Psoas muscle (tissue), 7 donors: ENCODE measurements at regions not wholly inside any gene's neighbourhood (a gene's known extent, or its start where the extent isn't known, plus 50 kb on each side); places are given as distances from the start of the nearest gene placed in this dataset.

Experiments used
- ATAC-seq, 4 donors: fragments of 200-7000 bp; cut with Tn5 transposase; one replicate each; pipeline ENCODE4 v1.9.1; 2020; ENCODE audit warnings: moderate library complexity in 3 of 4, mild to moderate bottlenecking in 2 of 4
- DNase-seq, 2 donors: peaks; one replicate each; pipeline ENCODE4 v3.0.0-alpha.2; 2020
- H3K27ac ChIP-seq: fragments of 200-600 bp; one replicate; pipeline ENCODE4 v1.8.0; 2022
- H3K27me3 ChIP-seq, 3 donors: fragments of 200-600 bp in 1 of 3; one replicate each; pipeline versions ENCODE4 v1.6.1 to v1.8.0; 2013 to 2022; ENCODE audit warnings: low read length in 2 of 3, mild to moderate bottlenecking in 2 of 3, moderate library complexity in 1 of 3; ENCODE audit not compliant: insufficient read depth in 3 of 3
- H3K36me3 ChIP-seq, 2 donors: fragments of 200-600 bp in 1 of 2; one replicate each; pipeline versions ENCODE4 v1.6.1 to v1.8.0; 2013 to 2022; ENCODE audit warnings: low read depth in 1 of 2, mild to moderate bottlenecking in 1 of 2, moderate library complexity in 1 of 2; ENCODE audit not compliant: insufficient read depth in 1 of 2
- H3K4me1 ChIP-seq: fragments of 200-600 bp; one replicate; pipeline ENCODE4 v1.8.0; 2022
- H3K4me3 ChIP-seq: fragments of 200-600 bp; one replicate; pipeline ENCODE4 v1.8.0; 2022; ENCODE audit warnings: mild to moderate bottlenecking
- H3K9me3 ChIP-seq: fragments of 200-600 bp; one replicate; pipeline ENCODE4 v1.8.0; 2022
- CTCF ChIP-seq: fragments of 200-600 bp; IDR thresholded peaks from one replicate; pipeline ENCODE4 v1.8.0; 2022; ENCODE audit warnings: antibody characterized with exemption
- WGBS, 3 donors: extraction: QIAGEN DNeasy Blood & Tissue Kit; methylation state at CpG; one replicate each; pipeline versions ENCODE4 v1.1.6 to v1.1.7; 2013; 5-methylcytosine and 5-hydroxymethylcytosine counted together
- intact Hi-C, 2 donors: fragments of 100-400 bp; cut with DNase I; formaldehyde crosslinking; loops; one replicate each; pipeline versions ENCODE4 v1.11.0 to v1.14.2; 2022
- donor health status: healthy with polysubstance abuse.
- donor health status: DM: no; HTN: no; CAD: no; lungs with moderate emphysema.
- donor health status: Bipolar disorder and iron deficiency.
- donor health status: healthy.
- donor health status: DM: yes; HTN: yes; CAD: no.
- donor health status: DM: no; HTN: no; CAD: no.
- donor health status: DM: yes; HTN: yes; CAD: no.

GRCh38 chr3:25119682-25120081 is 308.4 kb upstream of the RARB start:
- intact Hi-C loops: no loop called here
- WGBS, 3 donors: 84 to 97% (median 86%) methylated on average over 1 of the region's 1 CpG

GRCh38 chr3:25120665-25121064 is 307.4 kb upstream of the RARB start:
- no peak for TF ChIP-seq CTCF
- Histone ChIP-seq H3K27me3 (peaks cover 0 to 3% (median 0%) of the 10 kb centered on the region in 3 donors), H3K27ac (no peak overlapping the region), H3K9me3 (no peaks in the 10 kb centered on the region), H3K4me3 (no peak overlapping the region), H3K36me3 (no peaks in the 10 kb centered on the region), H3K4me1 (no peaks in the 10 kb centered on the region)
- no peak for ATAC-seq
- 60 to 68% (median 62%) methylated on average over 4 of the region's 4 CpGs for WGBS, 3 donors
- DNase-seq: no peak
- intact Hi-C loops: no loop called here

More at GRCh38 chr3:25119682-25120081, 308.4 kb upstream of the RARB start:
- no peaks in the 10 kb centered on the region for H3K36me3 ChIP-seq
- H3K27me3 ChIP-seq: peaks cover 0 to 3% (median 0%) of the 10 kb centered on the region in 3 donors
- H3K27ac ChIP-seq: no peak overlapping the region
- no peaks in the 10 kb centered on the region for H3K9me3 ChIP-seq
- H3K4me1 ChIP-seq: no peaks in the 10 kb centered on the region
- no peak for TF ChIP-seq CTCF
- ATAC-seq: no peak
- no peak for DNase-seq
- no peak overlapping the region for H3K4me3 ChIP-seq

DNA sequence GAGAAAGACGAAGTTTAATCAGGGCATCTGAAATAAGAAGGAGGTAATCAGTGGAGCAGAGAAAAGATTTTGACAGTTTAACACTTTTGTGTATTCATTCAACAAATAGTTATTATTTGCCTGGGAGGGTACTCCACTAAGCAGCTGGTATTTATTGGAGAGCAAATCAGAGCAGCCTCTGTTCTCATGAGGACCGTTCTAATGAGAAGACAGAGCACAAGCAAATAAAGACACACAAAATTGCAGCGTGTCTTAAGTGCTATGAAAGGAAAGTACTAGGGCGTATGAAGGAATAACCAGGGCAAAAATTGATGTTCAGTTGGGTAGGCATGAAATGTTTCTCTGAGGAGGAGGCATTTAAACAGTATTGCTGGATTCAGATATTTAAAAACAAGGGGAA is 302.9 kb upstream of the RARB start:
- Histone ChIP-seq H3K4me3 (no peak overlapping the region), H3K9me3 (peaks cover 10% of the 10 kb centered on the region), H3K27me3 (no peaks in the 10 kb centered on the region), H3K4me1 (no peaks in the 10 kb centered on the region), H3K27ac (no peak overlapping the region), H3K36me3 (no peaks in the 10 kb centered on the region)
- ATAC-seq (no peak), DNase-seq (no peak)
- intact Hi-C loops: no loop called here
- WGBS, 3 donors: 69 to 72% (median 69%) methylated on average over 4 of the region's 4 CpGs
- no peak for TF ChIP-seq CTCF

GRCh38 chr3:25128735-25129134 is 299.3 kb upstream of the RARB start:
- no peaks in the 10 kb centered on the region for H3K27me3 ChIP-seq
- DNase-seq (no peak), ATAC-seq (no peak)
- intact Hi-C loops: no loop called here
- H3K27ac ChIP-seq: no peak overlapping the region
- WGBS, 3 donors: 76 to 80% (median 77%) methylated on average over 2 of the region's 2 CpGs
- peaks cover 13% of the 10 kb centered on the region for H3K9me3 ChIP-seq
- no peak for TF ChIP-seq CTCF
- H3K36me3 ChIP-seq: no peaks in the 10 kb centered on the region
- H3K4me3 ChIP-seq: no peak overlapping the region
- no peaks in the 10 kb centered on the region for H3K4me1 ChIP-seq

GRCh38 chr3:25130724-25131520 is 297.1 kb upstream of the RARB start:
- 74 to 79% (median 77%) methylated on average over 4 of the region's 4 CpGs for WGBS, 3 donors
- ATAC-seq: no peak
- Histone ChIP-seq H3K9me3 (peaks cover 13% of the 10 kb centered on the region), H3K27me3 (no peaks in the 10 kb centered on the region), H3K27ac (no peak overlapping the region), H3K4me1 (no peaks in the 10 kb centered on the region), H3K36me3 (no peaks in the 10 kb centered on the region), H3K4me3 (no peak overlapping the region)
- TF ChIP-seq CTCF: no peak
- DNase-seq: no peak
- intact Hi-C loops: no loop called here
